Tibial nerve (tissue), 4 donors: ENCODE measurements at regions not wholly inside any gene's neighbourhood (a gene's known extent, or its start where the extent isn't known, plus 50 kb on each side); places are given as distances from the start of the nearest gene placed in this dataset.

Source experiments
- EP300 ChIP-seq, 2 donors: sonication (generic); formaldehyde crosslinking; IDR thresholded peaks; one replicate each; pipeline ENCODE4 v1.6.1; 2017; ENCODE audit warnings: antibody characterized with exemption in 2 of 2, mild to moderate bottlenecking in 1 of 2
- POLR2A ChIP-seq, 2 donors: fragments of 450-650 bp; IDR thresholded peaks; one replicate each; pipeline ENCODE4 v1.6.1; 2017; ENCODE audit warnings: antibody characterized with exemption in 2 of 2, mild to moderate bottlenecking in 2 of 2, moderate library complexity in 2 of 2
- TF ChIP-seq, protein P1 (sequence below), 5 experiments: fragments of 200-600 bp in 3 of 5; fragments of 450-650 bp in 2 of 5; sonication (generic) in 3 of 5; IDR thresholded peaks; one replicate each; pipeline ENCODE4 v1.5.1; 2016 to 2019; ENCODE audit warnings: antibody characterized with exemption in 5 of 5, mild to moderate bottlenecking in 3 of 5, moderate library complexity in 2 of 5

DNA sequence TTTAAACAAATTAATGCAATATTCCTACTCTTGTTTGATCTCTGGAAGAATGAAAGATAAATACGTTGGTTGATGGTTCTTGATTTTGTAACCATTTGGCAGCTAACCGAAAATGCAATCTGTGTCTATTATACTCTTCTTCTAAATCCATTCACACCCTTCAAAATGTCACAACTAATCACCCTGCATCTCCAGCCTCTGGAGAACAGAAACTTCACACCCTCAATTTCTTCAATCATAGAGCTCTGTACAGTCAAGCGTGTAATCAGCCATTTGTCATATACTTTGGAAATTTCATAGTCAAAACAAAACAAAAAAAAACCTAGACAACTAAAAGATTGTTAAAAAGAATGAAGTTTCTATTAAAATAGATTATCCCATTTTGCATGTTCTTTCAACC, 1482.3 kb upstream of the LRRTM1 start:
- TF ChIP-seq, protein P1, sequence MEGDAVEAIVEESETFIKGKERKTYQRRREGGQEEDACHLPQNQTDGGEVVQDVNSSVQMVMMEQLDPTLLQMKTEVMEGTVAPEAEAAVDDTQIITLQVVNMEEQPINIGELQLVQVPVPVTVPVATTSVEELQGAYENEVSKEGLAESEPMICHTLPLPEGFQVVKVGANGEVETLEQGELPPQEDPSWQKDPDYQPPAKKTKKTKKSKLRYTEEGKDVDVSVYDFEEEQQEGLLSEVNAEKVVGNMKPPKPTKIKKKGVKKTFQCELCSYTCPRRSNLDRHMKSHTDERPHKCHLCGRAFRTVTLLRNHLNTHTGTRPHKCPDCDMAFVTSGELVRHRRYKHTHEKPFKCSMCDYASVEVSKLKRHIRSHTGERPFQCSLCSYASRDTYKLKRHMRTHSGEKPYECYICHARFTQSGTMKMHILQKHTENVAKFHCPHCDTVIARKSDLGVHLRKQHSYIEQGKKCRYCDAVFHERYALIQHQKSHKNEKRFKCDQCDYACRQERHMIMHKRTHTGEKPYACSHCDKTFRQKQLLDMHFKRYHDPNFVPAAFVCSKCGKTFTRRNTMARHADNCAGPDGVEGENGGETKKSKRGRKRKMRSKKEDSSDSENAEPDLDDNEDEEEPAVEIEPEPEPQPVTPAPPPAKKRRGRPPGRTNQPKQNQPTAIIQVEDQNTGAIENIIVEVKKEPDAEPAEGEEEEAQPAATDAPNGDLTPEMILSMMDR (IDR thresholded peaks at IDR 0.05), result no peak
- TF ChIP-seq EP300 (IDR thresholded peaks at IDR 0.05) (no peak), POLR2A (IDR thresholded peaks at IDR 0.05) (no peak)
